ENCODE measurements at regions not wholly inside any gene's neighbourhood (a gene's known extent, or its start where the extent isn't known, plus 50 kb on each side); places are given as distances from the start of the nearest gene placed in this dataset.

GRCh38 chr9:103522409-103522808 is 527.3 kb downstream of the CYLC2 start:
- no peak for FAIRE-seq

DNA sequence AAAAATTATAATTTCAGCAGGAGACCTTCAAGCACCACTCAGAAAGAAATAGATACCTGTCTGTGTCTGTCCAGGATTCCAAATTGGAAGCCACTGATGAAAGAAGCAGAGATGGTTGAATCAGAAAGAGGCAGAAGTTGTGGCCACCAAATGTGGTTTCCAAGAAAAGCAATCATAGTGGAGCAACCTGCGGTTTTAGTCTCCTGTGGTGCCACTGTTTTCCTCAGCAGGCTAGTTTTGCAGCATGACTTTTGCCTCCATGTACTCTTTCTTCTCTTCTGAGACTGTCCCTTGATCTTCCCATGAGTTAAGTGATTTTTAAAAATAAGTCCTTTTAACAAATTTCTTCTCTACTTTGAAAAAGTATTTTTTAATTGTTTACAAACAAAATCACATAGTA is 535.8 kb downstream of the CYLC2 start:
- Histone ChIP-seq H3K27me3 (ENCODE audit: control insufficient read depth, insufficient read depth, low read length) (no peaks in the 10 kb centered on the region), H3K36me3 (ENCODE audit: control insufficient read depth, insufficient read depth, low read length) (no peaks in the 10 kb centered on the region), H3K4me3 (ENCODE audit: low read depth, low read length) (no peak overlapping the region)
- no peak for DNase-seq (ENCODE audit: low read depth)
- no peak for FAIRE-seq
- no peak for TF ChIP-seq CTCF (IDR thresholded peaks at IDR 0.05; ENCODE audit: insufficient read depth, low read length, severe bottlenecking)

More at GRCh38 chr9:103522409-103522808, 527.3 kb downstream of the CYLC2 start:
- H3K36me3 ChIP-seq (ENCODE audit: control insufficient read depth, insufficient read depth, low read length), result no peaks in the 10 kb centered on the region
- H3K27me3 ChIP-seq (ENCODE audit: control insufficient read depth, insufficient read depth, low read length), result no peaks in the 10 kb centered on the region
- TF ChIP-seq CTCF (IDR thresholded peaks at IDR 0.05; ENCODE audit: insufficient read depth, low read length, severe bottlenecking), result no peak
- H3K4me3 ChIP-seq (ENCODE audit: low read depth, low read length), result no peak overlapping the region
- no peak for DNase-seq (ENCODE audit: low read depth)

- no peak overlapping the region for H3K4me3 ChIP-seq (ENCODE audit: low read depth, low read length)
- H3K36me3 ChIP-seq (ENCODE audit: control insufficient read depth, insufficient read depth, low read length), result no peaks in the 10 kb centered on the region
- DNase-seq (ENCODE audit: low read depth), result no peak
- FAIRE-seq, result no peak
- TF ChIP-seq CTCF (IDR thresholded peaks at IDR 0.05; ENCODE audit: insufficient read depth, low read length, severe bottlenecking), result no peak
- H3K27me3 ChIP-seq (ENCODE audit: control insufficient read depth, insufficient read depth, low read length), result no peaks in the 10 kb centered on the region
Measured at GRCh38 chr9:103533318-103533717, 538.2 kb downstream of the CYLC2 start.

- Histone ChIP-seq H3K27me3 (ENCODE audit: control insufficient read depth, insufficient read depth, low read length) (no peaks in the 10 kb centered on the region), H3K4me3 (ENCODE audit: low read depth, low read length) (no peak overlapping the region), H3K36me3 (ENCODE audit: control insufficient read depth, insufficient read depth, low read length) (no peaks in the 10 kb centered on the region)
- DNase-seq (ENCODE audit: low read depth), result no peak
- TF ChIP-seq CTCF (IDR thresholded peaks at IDR 0.05; ENCODE audit: insufficient read depth, low read length, severe bottlenecking), result no peak
- FAIRE-seq, result no peak
Measured at GRCh38 chr9:103537426-103537825, 542.3 kb downstream of the CYLC2 start.

DNA sequence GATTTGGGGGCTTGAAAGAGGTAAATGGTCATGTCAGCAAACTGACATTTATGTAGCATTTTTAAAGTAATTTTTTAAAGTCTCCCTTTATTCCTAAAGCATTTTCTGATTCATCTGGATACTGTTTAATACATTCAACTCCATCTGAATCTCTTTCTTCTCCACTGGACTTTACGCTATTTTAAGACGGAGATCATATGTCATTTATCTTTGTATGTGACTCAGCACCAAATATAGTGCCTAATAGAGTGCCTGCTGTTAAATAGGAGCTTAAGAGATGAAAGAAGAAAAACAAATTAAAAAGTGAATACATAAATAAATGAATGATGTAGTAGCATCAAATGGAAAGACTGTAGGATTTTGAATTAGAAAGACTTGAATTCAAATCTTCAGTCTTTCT is 548.8 kb upstream of the SMC2 start:
- Histone ChIP-seq H3K36me3 (ENCODE audit: control insufficient read depth, insufficient read depth, low read length) (no peaks in the 10 kb centered on the region), H3K4me3 (ENCODE audit: low read depth, low read length) (no peak overlapping the region), H3K27me3 (ENCODE audit: control insufficient read depth, insufficient read depth, low read length) (no peaks in the 10 kb centered on the region)
- no peak for TF ChIP-seq CTCF (IDR thresholded peaks at IDR 0.05; ENCODE audit: insufficient read depth, low read length, severe bottlenecking)
- FAIRE-seq (no peak), DNase-seq (ENCODE audit: low read depth) (no peak)

GRCh38 chr9:103552712-103553111 is 541.4 kb upstream of the SMC2 start:
- H3K36me3 ChIP-seq (ENCODE audit: control insufficient read depth, insufficient read depth, low read length), result no peaks in the 10 kb centered on the region
- FAIRE-seq (no peak), DNase-seq (ENCODE audit: low read depth) (no peak)
- H3K27me3 ChIP-seq (ENCODE audit: control insufficient read depth, insufficient read depth, low read length), result no peaks in the 10 kb centered on the region
- no peak overlapping the region for H3K4me3 ChIP-seq (ENCODE audit: low read depth, low read length)
- no peak for TF ChIP-seq CTCF (IDR thresholded peaks at IDR 0.05; ENCODE audit: insufficient read depth, low read length, severe bottlenecking)

Measured in bronchial epithelial cell (primary cell).